ENCODE measurements at regions not wholly inside any gene's neighbourhood (a gene's known extent, or its start where the extent isn't known, plus 50 kb on each side); places are given as distances from the start of the nearest gene placed in this dataset.

- WGBS, 2 experiments (ENCODE audit: extremely low coverage in 2 of 2, insufficient read length in 1 of 2) = 100% methylated on average over 1 of the region's 4 CpGs; no CpG with 5 or more reads in 1 of the 2 experiments
- Histone ChIP-seq H2BK5ac (ENCODE audit: low read depth, low read length, poor library complexity, severe bottlenecking) (no peak overlapping the region), H4K20me1 (ENCODE audit: insufficient read depth, low read length) (no peaks in the 10 kb centered on the region), H3K4ac (ENCODE audit: low read depth, low read length) (peak overlapping the region; percentile 37), H3K56ac (ENCODE audit: extremely low read depth, insufficient read depth, low read length) (no peak overlapping the region), H3K4me1 (ENCODE audit: control insufficient read depth, insufficient read depth, low read length) (peaks cover 14% of the 10 kb centered on the region), H3K14ac (replicated peaks; ENCODE audit: low read depth, low read length) (no peak overlapping the region), H3K9me1 (ENCODE audit: insufficient read depth, low read length) (peaks cover 2% of the 10 kb centered on the region; the same call in 1 of the 2 replicates), H2AFZ (replicated peaks; ENCODE audit: low read length, poor library complexity) (no peak overlapping the region), H3K4me2 (ENCODE audit: low read depth, low read length) (no peak overlapping the region), H2BK15ac (ENCODE audit: low read depth, low read length) (no peak overlapping the region), H3K79me1 (ENCODE audit: low read depth in 1 of 2, low read length in 2 of 2) (no peaks in the 10 kb centered on the region), H3K27ac (ENCODE audit: insufficient read depth, low read length) (no peak overlapping the region), H3K18ac (ENCODE audit: low read depth, low read length) (peak overlapping the region; percentile 54), H2BK120ac (ENCODE audit: low read depth, low read length) (peak overlapping the region; percentile 86), H3K36me3 (ENCODE audit: control insufficient read depth, insufficient read depth, low read length) (no peaks in the 10 kb centered on the region), H4K91ac (ENCODE audit: insufficient read depth, low read depth, low read length) (no peak overlapping the region), H3K27me3 (ENCODE audit: control insufficient read depth, insufficient read depth, low read length) (no peaks in the 10 kb centered on the region), H3K9ac (ENCODE audit: low read depth, low read length) (no peak overlapping the region), H2BK20ac (ENCODE audit: low read depth, low read length) (peak overlapping the region; percentile 11; the same call in 1 of the 2 replicates), H2AK9ac (replicated peaks; ENCODE audit: low read depth, low read length, poor library complexity) (no peak overlapping the region), H4K5ac (ENCODE audit: low read depth, low read length) (peak overlapping the region; percentile 64; the same call in 1 of the 2 replicates), H4K8ac (ENCODE audit: low read depth in 2 of 2, low read length in 2 of 2) (peak overlapping the region in 1 of 2 experiments; percentile 65; a peak in 2 of 4 replicates), H3K4me3 (ENCODE audit: insufficient read depth, low read depth, low read length) (no peak overlapping the region), H3K9me3 (ENCODE audit: control insufficient read depth, insufficient read depth, low read length) (no peaks in the 10 kb centered on the region), H2AK5ac (ENCODE audit: low read depth, low read length) (peak overlapping the region; percentile 66; the same call in 1 of the 2 replicates), H3K23ac (ENCODE audit: low read depth, low read length) (no peak overlapping the region)
- dilution Hi-C loops (cut with HindIII; ENCODE audit: low sequenced_read_pairs, unreplicated experiment) (no loop called here), in situ Hi-C loops (cut with MboI; ENCODE audit: low sequenced_read_pairs) (no loop called here), intact Hi-C loops (cut with micrococcal nuclease) (no loop called here)
- ChIA-PET CTCF (interaction anchor here (0.6 to 0.7 kb wide), 2 partner anchors 148 to 528 kb away, joined by 3 read pairs; no protein-coding TSS in a partner anchor), POLR2A (ENCODE audit: unreplicated experiment) (interaction anchor here (0.6 kb wide), 1 partner anchor 174 kb away, joined by 6 read pairs; no protein-coding TSS in a partner anchor)
- DNase-seq = no peak
- no TSS peak for BruUV-seq (replicated peaks)
- ATAC-seq (ENCODE audit: low read depth) = no peak
- TF ChIP-seq MAZ (IDR thresholded peaks at IDR 0.05; ENCODE audit: borderline replicate concordance, low read depth, low read length) = no peak
Measured at GRCh38 chr2:21469564-21469963, 345.8 kb downstream of the TDRD15 start.

Measured in IMR-90 (cell line).